Esophagus squamous epithelium (tissue), 4 donors: ENCODE measurements at regions not wholly inside any gene's neighbourhood (a gene's known extent, or its start where the extent isn't known, plus 50 kb on each side); places are given as distances from the start of the nearest gene placed in this dataset.
"Not testable (repeated sequence)": the region's sequence is repeated elsewhere in the genome, so short reads cannot be mapped to it uniquely, and the experiment has no call there.

ENCODE experiments used
- CTCF ChIP-seq, 6 experiments: fragments of 450-650 bp in 4 of 6; fragments of 200-600 bp in 2 of 6; sonication (generic) in 2 of 6; IDR thresholded peaks; one replicate each; pipeline ENCODE4 v1.5.1; 2016 to 2019; ENCODE audit warnings: antibody characterized with exemption in 6 of 6, mild to moderate bottlenecking in 4 of 6, moderate library complexity in 4 of 6
- POLR2A ChIP-seq, 4 donors: fragments of 450-650 bp; IDR thresholded peaks; one replicate each; pipeline ENCODE4 v1.6.1; 2017; ENCODE audit warnings: antibody characterized with exemption in 4 of 4, mild to moderate bottlenecking in 4 of 4, moderate library complexity in 3 of 4

GRCh38 chr1:234810726-234811125 is 200.7 kb upstream of the IRF2BP2 start:
- TF ChIP-seq CTCF, POLR2A (IDR thresholded peaks at IDR 0.05): not testable (repeated sequence)
